Parathyroid adenoma (tissue), 2 donors: ENCODE measurements at regions not wholly inside any gene's neighbourhood (a gene's known extent, or its start where the extent isn't known, plus 50 kb on each side); places are given as distances from the start of the nearest gene placed in this dataset.

Experiments used
- H2AFZ ChIP-seq: fragments of 300-600 bp; sonication (generic); one replicate; pipeline ENCODE4 v1.7.0; 2017; ENCODE audit warnings: antibody characterized with exemption, mild to moderate bottlenecking
- H3K27ac ChIP-seq: fragments of 300-600 bp; sonication (generic); one replicate; pipeline ENCODE4 v1.7.0; 2017
- H3K27me3 ChIP-seq: fragments of 300-600 bp; sonication (generic); one replicate; pipeline ENCODE4 v1.7.0; 2017; ENCODE audit warnings: low read length; ENCODE audit not compliant: control insufficient read depth, insufficient read depth
- H3K36me3 ChIP-seq: fragments of 300-600 bp; sonication (generic); one replicate; pipeline ENCODE4 v1.7.0; 2017; ENCODE audit warnings: low read length; ENCODE audit not compliant: control insufficient read depth, insufficient read depth
- H3K4me1 ChIP-seq: fragments of 300-600 bp; sonication (generic); one replicate; pipeline ENCODE4 v1.7.0; 2017; ENCODE audit warnings: control low read depth
- H3K4me2 ChIP-seq: fragments of 300-600 bp; sonication (generic); one replicate; pipeline ENCODE4 v1.7.0; 2017; ENCODE audit warnings: low read length
- H3K4me3 ChIP-seq: fragments of 300-600 bp; sonication (generic); one replicate; pipeline ENCODE4 v1.7.0; 2017; ENCODE audit warnings: low read depth, low read length
- H3K79me2 ChIP-seq: fragments of 300-600 bp; sonication (generic); one replicate; pipeline ENCODE4 v1.7.0; 2017; ENCODE audit warnings: control low read depth
- H3K9ac ChIP-seq: fragments of 300-600 bp; sonication (generic); one replicate; pipeline ENCODE4 v1.7.0; 2017; ENCODE audit warnings: mild to moderate bottlenecking
- H3K9me3 ChIP-seq: fragments of 300-600 bp; sonication (generic); one replicate; pipeline ENCODE4 v1.7.0; 2017; ENCODE audit warnings: low read length; ENCODE audit not compliant: control insufficient read depth
- TF ChIP-seq, protein P1 (sequence below): fragments of 300-600 bp; sonication (generic); IDR thresholded peaks from one replicate; pipeline ENCODE4 v1.7.0; 2017; ENCODE audit warnings: antibody characterized with exemption, mild to moderate bottlenecking
- donor health status: primary hyperparathyroidism.

DNA sequence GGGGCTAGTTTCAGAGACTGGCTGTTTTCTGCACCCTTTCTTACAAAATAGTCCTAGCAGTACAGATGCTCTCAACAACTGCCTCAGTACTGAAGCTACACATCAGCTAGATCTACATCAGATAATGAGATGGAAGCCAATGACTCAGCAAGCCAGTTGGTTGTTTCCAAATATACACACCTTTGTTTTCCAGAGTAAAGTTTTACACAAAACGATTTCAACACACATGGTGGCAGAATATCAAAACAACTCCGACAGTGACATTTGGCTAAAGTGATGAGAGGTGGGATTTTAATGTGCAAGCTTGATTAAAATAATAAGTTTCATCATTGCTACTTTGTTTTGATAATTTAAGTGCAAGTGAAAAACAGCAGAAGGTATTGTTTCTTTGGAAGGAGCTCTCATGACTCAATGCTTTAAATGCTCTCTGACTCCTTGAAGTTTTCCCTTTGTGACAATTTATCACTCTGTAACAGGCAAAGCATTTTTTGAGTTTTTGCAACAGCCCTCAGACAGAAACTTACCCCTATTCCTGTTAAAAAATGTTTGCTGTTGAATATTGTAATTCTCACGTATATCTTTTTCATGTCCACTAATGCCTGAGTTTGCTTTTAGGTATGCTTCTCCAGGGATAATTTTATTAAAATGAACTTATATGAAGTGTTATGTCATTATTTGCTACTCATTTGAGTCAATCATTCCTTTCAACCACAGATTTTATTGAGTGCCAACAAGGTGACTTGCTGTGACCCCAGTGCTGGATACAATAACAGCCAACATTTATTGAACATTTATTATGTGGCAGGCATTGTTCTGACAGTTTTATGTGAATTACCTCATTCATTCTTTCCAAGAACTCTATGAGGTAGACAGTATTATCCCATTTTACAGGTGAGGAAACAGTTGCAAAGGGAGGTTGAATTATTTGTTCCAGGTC is 882.0 kb downstream of the TFAP2A start:
- no peaks in the 10 kb centered on the region for H3K36me3 ChIP-seq
- no peaks in the 10 kb centered on the region for H3K4me1 ChIP-seq
- H3K4me2 ChIP-seq: no peak overlapping the region
- no peak overlapping the region for H3K27ac ChIP-seq
- H3K4me3 ChIP-seq: no peak overlapping the region
- H2AFZ ChIP-seq: no peak overlapping the region
- H3K79me2 ChIP-seq: no peaks in the 10 kb centered on the region
- TF ChIP-seq, protein P1, sequence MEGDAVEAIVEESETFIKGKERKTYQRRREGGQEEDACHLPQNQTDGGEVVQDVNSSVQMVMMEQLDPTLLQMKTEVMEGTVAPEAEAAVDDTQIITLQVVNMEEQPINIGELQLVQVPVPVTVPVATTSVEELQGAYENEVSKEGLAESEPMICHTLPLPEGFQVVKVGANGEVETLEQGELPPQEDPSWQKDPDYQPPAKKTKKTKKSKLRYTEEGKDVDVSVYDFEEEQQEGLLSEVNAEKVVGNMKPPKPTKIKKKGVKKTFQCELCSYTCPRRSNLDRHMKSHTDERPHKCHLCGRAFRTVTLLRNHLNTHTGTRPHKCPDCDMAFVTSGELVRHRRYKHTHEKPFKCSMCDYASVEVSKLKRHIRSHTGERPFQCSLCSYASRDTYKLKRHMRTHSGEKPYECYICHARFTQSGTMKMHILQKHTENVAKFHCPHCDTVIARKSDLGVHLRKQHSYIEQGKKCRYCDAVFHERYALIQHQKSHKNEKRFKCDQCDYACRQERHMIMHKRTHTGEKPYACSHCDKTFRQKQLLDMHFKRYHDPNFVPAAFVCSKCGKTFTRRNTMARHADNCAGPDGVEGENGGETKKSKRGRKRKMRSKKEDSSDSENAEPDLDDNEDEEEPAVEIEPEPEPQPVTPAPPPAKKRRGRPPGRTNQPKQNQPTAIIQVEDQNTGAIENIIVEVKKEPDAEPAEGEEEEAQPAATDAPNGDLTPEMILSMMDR: no peak
- H3K27me3 ChIP-seq: no peaks in the 10 kb centered on the region
- no peaks in the 10 kb centered on the region for H3K9me3 ChIP-seq
- H3K9ac ChIP-seq: no peak overlapping the region

DNA sequence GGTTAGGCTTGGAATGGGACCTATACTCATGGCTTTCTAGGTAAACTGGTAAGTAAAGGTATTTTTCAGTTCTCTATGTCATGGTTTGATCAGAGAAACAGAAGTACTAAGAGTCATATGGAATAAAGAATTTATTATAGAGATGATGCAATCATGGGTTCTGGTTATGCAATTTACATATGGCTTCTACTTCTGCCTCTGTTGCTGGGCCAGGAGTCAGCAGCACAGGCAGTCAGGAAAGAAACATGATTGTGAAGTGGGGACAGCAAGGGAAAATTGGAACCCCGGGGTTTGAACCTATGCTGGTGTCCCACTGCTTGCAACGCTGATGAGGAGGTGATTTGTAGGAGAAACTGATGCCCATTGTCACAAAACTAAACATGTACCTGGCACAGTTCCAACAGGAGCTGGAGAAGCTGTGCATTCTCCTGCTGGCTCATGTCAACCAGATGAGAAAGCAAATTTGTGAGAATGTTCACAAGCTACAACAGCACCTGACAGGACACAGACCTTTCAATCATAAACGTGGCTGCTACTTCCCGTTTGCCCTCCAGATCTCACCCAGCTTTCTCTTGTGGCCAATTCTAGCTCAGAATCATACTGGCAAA is 887.1 kb downstream of the TFAP2A start:
- no peaks in the 10 kb centered on the region for H3K9me3 ChIP-seq
- no peak overlapping the region for H3K4me3 ChIP-seq
- no peak overlapping the region for H3K4me2 ChIP-seq
- H3K9ac ChIP-seq: no peak overlapping the region
- H3K4me1 ChIP-seq: no peaks in the 10 kb centered on the region
- no peak overlapping the region for H2AFZ ChIP-seq
- TF ChIP-seq, protein P1: no peak
- no peaks in the 10 kb centered on the region for H3K27me3 ChIP-seq
- no peaks in the 10 kb centered on the region for H3K36me3 ChIP-seq
- no peaks in the 10 kb centered on the region for H3K79me2 ChIP-seq
- no peak overlapping the region for H3K27ac ChIP-seq

DNA sequence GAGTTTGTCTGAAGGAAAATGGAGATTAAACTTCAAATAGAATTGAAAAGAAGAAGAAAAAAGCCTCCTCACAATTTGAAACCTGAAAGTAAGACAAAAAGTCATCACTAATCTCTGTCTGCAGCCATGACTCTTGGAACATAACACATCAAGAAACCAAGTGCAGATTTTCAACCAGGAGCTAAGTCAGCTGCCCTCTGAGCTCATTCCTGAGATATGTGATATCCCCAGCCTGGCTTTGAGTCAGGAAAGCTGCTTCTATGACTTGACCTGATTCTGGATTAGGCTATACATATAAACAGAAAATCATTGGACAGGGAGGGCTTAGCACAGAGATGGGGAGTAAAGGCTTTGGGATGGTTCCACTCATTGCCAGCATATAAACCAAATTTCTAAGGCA is 891.4 kb downstream of the TFAP2A start:
- Histone ChIP-seq H3K4me2 (no peak overlapping the region), H3K27ac (no peak overlapping the region), H3K9me3 (no peaks in the 10 kb centered on the region), H3K27me3 (no peaks in the 10 kb centered on the region), H3K4me1 (no peaks in the 10 kb centered on the region), H3K9ac (no peak overlapping the region), H2AFZ (no peak overlapping the region), H3K36me3 (no peaks in the 10 kb centered on the region), H3K4me3 (no peak overlapping the region), H3K79me2 (no peaks in the 10 kb centered on the region)
- TF ChIP-seq, protein P1: no peak

DNA sequence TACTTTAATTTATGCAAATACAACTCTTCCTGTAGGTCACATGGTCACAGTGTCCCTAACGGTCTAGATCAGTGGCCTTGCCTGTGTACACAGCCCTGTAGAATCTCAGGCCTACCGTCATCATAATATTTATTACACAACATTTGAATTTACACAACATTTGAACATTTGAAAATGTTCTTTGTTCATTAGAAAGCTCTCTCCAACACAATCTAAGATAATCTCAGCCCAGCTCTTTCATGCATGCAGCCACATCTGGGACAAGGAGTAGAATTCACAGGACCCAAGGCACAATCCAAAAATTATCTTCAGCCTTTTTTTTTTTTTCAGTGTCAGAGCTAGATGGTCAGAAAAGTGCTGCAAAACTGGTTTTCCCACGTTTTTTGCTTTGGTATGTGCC is 892.8 kb downstream of the TFAP2A start:
- H2AFZ ChIP-seq: no peak overlapping the region
- H3K27me3 ChIP-seq: no peaks in the 10 kb centered on the region
- no peaks in the 10 kb centered on the region for H3K4me1 ChIP-seq
- TF ChIP-seq, protein P1: no peak
- no peaks in the 10 kb centered on the region for H3K36me3 ChIP-seq
- no peak overlapping the region for H3K9ac ChIP-seq
- H3K4me3 ChIP-seq: no peak overlapping the region
- no peak overlapping the region for H3K27ac ChIP-seq
- no peak overlapping the region for H3K4me2 ChIP-seq
- H3K9me3 ChIP-seq: no peaks in the 10 kb centered on the region
- no peaks in the 10 kb centered on the region for H3K79me2 ChIP-seq
